Loucy (cell line): ENCODE measurements at regions not wholly inside any gene's neighbourhood (a gene's known extent, or its start where the extent isn't known, plus 50 kb on each side); places are given as distances from the start of the nearest gene placed in this dataset.

Experiments
- EZH2phosphoT487 ChIP-seq: fragments of 200-600 bp; IDR thresholded peaks from 2 replicates; pipeline ENCODE4 v1.6.1; 2018; ENCODE audit warnings: antibody characterized with exemption, mild to moderate bottlenecking, moderate library complexity, borderline replicate concordance
- TF ChIP-seq, protein P1 (sequence below): fragments of 200-600 bp; sonication (generic); conservative IDR thresholded peaks from 2 replicates; pipeline ENCODE4 v1.5.1; 2014; ENCODE audit warnings: mild to moderate bottlenecking, antibody characterized with exemption, low read length

DNA sequence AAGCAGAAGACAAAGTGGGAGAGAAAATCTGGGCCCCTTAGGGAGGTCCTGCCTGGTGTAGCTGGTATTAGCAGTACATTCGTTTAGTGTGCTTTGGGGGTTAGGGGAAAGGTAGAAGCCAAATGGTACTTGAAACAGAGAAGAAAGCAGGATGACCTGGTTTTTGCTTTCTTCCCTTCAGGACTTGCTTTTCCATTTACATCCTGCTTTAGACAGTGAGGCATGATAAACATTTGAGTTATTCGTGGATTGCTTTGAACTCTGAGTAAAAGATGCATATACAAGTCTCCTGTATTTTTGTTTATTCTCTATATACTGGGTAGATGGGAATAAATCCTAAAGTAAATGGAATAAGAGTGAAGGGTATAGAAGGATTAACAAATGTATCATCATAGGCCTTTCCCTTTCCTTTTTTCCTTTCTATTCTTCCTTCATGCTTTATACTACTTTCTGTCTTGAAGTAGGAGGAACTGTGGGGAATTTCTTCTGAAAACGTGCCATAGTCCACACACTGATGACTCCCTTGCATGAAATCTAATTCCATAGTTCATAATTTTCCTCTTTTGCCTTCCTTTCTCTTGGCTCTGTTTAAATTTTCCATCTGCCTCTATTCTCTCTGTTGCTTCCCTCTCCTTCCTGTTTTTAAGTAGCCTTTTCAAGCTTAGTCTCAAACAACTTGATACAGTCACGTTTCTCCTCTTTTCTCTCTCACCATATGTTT, 139.5 kb upstream of the RBMS3 start:
- TF ChIP-seq, protein P1, sequence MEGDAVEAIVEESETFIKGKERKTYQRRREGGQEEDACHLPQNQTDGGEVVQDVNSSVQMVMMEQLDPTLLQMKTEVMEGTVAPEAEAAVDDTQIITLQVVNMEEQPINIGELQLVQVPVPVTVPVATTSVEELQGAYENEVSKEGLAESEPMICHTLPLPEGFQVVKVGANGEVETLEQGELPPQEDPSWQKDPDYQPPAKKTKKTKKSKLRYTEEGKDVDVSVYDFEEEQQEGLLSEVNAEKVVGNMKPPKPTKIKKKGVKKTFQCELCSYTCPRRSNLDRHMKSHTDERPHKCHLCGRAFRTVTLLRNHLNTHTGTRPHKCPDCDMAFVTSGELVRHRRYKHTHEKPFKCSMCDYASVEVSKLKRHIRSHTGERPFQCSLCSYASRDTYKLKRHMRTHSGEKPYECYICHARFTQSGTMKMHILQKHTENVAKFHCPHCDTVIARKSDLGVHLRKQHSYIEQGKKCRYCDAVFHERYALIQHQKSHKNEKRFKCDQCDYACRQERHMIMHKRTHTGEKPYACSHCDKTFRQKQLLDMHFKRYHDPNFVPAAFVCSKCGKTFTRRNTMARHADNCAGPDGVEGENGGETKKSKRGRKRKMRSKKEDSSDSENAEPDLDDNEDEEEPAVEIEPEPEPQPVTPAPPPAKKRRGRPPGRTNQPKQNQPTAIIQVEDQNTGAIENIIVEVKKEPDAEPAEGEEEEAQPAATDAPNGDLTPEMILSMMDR, result no peak
- TF ChIP-seq EZH2phosphoT487, result no peak
